HUDEP-2 (cell line): ENCODE measurements at regions not wholly inside any gene's neighbourhood (a gene's known extent, or its start where the extent isn't known, plus 50 kb on each side); places are given as distances from the start of the nearest gene placed in this dataset.
"Not testable (repeated sequence)": the region's sequence is repeated elsewhere in the genome, so short reads cannot be mapped to it uniquely, and the experiment has no call there.

ENCODE experiments used
- DNase-seq, 76 experiments: peaks; one replicate each; lab custom pipeline; 2025; ENCODE audit not compliant: unreplicated experiment in 76 of 76; lab: John Stamatoyannopoulos, UW

DNA sequence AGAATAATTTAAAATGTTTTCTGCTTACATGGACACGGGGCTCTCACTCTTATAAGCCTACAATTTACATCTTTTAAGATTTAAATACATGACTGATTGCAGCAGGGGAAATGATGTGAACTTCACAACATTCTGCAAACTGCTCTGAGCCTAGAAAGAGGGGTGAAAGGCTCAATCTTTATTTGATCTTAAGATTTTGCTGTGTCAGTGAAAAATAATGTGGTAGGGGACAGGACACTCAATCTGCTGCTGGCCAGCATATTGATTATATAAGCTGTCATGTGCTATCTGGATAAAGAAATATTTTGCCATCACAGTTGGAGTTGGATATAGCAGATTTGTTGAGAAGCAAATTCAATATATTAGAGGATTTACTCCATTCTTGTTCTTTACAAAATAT is 2210.5 kb downstream of the PCDH7 start:
- DNase-seq: no peak

DNA sequence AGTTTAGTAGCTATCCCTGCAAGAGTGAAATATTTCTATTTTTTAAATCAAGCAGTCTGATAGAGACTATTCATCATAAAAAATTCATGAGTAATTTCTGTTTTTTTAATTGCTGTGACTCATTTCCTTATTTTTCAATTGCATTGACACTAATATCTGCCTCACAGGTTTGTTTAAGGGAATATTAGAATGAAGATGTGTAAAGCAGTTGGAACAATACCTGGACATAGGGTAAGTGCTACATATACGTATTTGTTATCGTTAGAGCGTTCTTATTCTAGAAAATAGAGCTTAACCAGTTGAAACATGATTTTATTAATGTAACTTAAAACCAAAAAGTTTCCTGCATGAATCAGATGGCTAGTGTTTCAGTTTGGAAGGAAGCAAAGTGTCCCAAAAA is 2211.3 kb downstream of the PCDH7 start:
- DNase-seq: no peak

GRCh38 chr4:32932156-32932555 is 2212.0 kb downstream of the PCDH7 start:
- DNase-seq: no peak

- DNase-seq: not testable (repeated sequence)
Measured at GRCh38 chr4:32939222-32939621, 2219.1 kb downstream of the PCDH7 start.

DNA sequence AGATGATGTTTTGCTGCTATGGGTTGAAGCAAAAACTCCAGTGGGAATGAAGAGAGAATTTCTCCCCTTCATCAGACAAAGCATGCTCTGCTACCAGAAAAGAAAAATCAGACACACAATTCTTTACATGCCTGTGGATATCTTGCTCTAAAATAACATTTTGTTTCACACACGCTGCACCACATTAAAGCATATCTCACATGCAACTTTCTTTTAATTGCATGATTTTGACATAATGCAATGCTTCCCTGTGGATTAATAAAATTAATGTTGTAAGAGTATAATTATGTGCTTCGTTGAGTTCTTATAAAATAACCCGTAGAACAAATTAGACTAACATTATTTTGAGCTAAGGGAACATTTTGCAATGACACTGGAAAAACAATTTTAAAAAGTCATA is 2230.7 kb downstream of the PCDH7 start:
- DNase-seq: no peak

DNA sequence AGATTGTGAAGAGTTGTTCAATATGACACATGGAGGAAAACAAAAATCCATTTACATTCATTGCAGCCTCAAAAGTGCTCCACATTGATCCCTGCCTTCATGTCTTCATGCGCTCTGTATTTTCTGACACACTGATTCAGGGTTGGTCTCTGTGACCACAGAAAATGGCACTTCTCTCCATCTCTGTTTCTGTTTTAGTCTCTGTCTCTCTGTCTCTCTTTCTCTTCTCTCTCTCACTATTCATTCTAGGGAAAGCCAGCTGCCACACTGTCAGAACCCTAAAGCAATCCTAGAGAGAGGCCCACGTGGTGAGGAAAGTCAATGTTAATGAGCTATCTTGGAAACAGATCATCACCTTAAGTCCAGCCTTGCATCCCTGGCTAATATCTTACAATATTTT is 2238.4 kb downstream of the PCDH7 start:
- DNase-seq: no peak

GRCh38 chr4:32962100-32962499 is 2241.9 kb downstream of the PCDH7 start:
- no peak for DNase-seq

DNA sequence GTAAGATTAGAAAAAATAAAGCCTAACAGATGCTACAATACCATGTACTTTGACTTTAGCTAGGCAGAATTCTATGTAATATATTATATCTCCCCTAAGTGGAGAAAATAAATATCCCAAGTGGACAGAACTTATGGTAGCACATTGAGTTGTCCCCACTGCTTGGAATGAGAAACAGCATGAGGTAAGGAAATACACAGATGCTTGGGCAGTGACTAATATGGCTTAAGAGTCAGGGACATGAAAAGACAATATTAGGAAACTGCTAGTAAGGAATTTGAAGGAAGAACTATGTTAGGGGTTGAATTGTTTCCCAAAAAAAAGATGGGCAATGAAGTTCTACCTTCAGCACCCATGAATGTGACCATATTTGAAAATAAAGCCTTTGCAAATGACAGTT is 2265.1 kb downstream of the PCDH7 start:
- no peak for DNase-seq

DNA sequence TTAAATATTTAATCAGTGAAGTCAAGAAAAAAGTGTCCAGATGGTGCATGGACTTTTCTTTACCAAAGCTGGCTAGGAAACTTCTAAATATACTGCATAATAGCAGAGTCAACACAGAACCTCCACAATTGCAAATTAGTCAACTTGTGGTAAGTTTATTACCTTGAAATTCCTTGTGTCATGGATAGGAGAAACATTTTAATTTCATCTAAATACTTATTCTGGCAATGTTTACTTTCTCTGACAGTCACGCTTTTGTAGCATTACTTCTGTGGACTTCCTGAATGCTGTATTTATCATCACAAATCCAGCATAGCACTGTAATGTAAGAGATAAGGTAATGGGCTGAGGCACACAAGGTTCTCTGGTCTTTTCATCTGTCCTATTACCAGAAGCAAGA is 2266.1 kb downstream of the PCDH7 start:
- DNase-seq: no peak

GRCh38 chr4:32987111-32987510 is 2266.9 kb downstream of the PCDH7 start:
- DNase-seq: no peak

DNA sequence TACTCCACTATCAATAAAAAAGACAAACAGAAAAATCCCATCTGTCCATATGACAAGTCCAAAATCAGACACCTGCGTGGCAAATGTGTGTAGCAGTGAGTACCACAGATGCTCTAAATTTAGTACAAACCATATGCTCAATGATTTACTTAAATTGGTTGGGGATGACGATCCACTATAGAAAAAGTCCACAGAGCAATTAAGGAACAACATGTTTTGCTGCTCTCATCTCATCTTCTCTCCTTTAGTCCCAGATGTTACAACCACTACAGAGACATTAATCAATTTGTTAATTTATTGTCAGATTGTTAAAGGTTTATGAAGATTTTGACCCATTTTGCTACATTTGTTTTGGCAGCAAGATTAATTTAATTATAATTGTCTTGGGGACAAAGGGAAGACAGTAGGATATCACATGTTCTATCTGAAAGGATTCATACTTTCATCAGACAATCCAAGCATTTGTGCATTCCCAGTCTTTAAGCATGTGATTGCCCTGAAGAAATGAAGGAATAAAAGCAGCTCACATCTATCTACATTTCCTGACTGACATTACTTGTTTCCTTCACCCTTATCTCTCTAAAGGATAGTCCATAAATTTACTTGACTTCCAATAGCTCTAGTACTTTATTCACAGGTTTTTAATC is 2268.1 kb downstream of the PCDH7 start:
- no peak for DNase-seq

DNA sequence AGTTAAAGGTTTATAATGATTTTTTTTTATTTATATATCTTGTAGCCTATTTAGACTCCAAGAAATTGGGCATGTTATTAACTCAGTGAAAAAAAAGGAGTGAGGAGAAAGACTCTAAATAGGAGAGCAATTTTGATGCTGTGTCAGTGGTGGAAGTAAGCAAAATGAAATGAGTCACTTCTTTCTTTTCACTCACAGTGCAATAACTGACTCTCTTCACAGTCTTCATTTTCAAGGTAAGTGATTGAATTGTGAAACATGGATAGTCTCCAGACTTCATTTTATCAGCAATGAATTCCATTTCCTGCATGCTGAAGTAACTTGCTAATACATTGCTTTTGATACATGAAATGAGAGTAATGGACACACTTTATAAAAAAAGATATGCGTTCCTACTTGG is 2271.5 kb downstream of the PCDH7 start:
- DNase-seq: no peak

DNA sequence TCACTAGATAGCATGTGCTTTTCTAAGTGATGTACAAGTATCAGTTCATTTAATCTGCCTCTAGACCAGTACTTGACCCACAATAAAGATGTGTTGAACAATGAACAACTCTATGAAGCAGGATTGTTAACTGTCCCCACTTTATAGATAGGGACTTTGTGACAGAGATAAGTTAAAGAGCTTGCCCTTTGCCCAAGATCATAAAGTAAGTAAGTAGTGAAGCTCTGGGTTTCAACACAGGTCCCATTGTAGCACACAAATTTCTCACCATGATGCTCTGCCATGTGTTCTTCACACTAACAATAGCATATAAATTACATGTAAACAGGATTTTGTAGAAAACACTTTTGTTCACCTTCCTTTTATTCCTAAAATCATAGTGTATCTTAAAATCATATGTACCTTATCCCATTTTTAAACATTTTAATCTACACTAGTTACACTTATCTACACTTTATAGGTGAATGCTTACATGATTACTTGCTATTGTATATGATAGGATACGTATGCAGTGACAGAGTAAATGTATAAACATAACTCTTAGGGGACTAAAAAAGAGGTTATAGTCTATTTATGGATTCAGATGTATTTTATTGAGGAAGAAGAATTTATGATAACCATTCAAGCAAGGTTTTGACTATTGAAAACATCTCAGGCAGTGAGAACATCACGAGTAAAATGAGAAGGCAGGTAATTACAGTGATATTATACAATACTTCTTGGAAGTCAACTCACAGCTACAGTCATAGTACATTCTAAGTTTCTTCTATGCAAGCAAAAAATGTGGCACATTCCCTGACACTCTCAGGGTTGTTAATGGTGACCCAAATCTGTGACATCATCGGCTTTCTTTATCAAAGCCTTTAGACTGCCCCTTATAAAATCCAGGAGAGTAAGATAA is 2275.1 kb downstream of the PCDH7 start:
- no peak for DNase-seq

DNA sequence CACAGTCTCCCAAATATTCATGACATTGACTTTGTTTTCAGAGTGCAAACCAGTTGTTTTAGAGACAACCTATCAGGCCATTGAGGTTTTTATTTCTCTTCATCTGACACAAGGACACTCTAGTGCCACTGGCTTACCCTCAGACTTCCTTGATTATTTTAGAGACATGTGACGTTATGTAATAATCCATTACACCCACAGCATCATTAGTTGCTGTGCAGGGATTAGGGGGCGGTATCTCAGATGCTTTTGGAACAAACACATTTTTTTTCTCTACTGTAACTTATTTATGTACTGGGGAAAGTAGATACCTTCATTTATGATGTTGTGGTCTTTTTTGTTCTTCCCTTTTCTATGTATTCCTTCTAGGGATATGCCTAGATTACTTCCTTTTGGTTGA is 2293.1 kb downstream of the PCDH7 start:
- DNase-seq: no peak

- no peak for DNase-seq
Measured at GRCh38 chr4:33025236-33025635, 2305.1 kb downstream of the PCDH7 start.

DNA sequence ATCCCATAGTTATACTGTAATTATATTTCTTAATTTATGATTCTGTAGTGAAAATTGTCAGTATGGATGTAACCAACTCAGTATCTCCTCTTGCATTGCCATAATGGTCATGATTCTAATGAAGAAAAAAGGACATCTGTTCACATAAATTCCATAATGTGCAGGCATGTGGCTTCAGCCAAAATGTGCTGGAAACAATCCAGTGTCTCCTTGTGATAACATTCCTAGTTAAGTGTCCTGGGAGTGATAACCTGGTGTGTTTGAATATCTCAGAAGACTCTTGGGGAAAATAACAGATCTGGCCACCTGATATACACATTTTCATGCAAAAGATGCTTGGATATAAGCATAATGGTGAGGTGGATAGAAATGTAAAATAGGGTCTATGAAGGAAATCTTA is 2309.8 kb downstream of the PCDH7 start:
- no peak for DNase-seq

DNA sequence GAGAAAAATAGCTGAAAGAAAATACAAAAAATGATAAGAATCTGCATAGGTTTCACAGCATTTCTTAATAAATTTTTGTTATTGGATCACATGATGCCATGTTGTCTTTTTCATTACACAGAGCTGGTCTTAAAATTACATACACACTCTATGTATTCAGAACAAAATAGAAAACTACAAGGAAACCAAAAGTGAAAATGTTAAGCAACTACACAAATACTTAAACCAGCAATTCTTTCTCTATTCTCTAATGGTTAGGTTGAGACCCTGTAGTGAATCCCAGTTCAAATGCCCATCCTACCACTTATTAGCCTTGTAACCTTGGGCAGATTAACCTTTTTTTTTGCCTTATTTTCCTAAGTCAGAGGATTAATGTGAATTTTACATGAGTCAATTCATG is 2311.2 kb downstream of the PCDH7 start:
- no peak for DNase-seq

DNA sequence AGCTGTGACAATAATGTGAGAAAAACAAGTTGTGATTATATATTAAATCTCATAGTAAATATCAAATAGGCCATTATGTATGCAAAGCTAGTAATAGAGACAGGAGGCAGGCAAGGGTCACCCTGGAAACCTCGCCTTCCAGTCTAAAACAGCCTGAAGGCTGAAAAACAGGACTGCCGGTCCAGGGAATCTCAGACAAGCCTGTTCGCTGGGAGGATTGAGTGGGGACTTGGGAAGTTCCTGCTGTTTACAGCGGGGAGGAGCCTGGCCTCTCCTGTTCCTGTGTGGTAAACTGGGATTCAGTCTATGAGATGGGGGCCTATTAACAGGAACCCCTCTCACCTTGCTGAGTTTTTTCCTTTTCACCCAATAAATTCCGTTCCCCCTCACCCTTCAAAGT is 2317.3 kb downstream of the PCDH7 start:
- DNase-seq: no peak

- DNase-seq: no peak
Measured at GRCh38 chr4:33045334-33045733, 2325.2 kb downstream of the PCDH7 start.

- DNase-seq: no peak
Measured at GRCh38 chr4:33052241-33052640, 2332.1 kb downstream of the PCDH7 start.

DNA sequence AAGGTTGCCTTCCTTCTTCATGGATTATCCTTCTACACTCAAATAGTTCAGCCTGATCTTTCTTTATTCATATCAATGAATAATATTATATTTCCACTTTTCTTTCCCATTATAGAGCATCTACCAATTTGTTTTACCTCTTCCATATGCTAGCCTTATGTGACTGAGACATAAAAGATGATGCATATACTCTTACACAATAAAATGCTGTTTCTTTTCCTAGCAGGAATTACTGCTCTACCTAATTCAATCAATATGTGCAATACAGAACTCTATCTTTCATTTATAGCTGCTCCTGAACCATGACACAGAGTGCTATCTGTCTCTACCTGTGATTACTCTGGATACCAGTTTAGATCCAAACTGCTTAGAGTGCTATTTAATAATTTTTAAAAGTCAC is 2334.0 kb downstream of the PCDH7 start:
- no peak for DNase-seq

DNA sequence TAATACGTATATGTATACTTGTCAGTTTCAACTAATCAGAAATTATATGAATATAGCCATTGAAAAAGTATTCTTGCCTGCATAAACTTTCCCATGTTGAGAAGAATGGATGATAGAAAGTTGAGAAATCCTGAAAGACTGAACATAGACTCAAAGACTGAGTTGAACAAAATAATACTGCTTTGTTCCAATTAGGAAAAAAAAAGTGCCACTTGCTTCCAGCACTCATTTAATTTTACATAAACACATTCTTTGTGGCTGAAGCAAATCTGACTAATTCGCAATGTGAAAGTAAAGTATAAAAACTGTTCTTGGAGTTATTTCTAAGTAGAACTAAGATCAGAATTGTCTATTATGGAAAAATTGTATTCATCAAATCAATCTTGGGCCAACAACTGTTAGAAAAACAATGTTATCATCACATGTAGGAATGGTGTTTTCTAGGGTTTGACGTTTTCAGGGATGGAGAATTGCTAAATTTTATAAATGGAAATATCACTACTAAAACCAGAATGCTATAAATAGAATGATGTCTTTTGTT is 2334.6 kb downstream of the PCDH7 start:
- no peak for DNase-seq
